GM23248 (cell line): ENCODE measurements at regions not wholly inside any gene's neighbourhood (a gene's known extent, or its start where the extent isn't known, plus 50 kb on each side); places are given as distances from the start of the nearest gene placed in this dataset.

Experiments
- EZH2 ChIP-seq: fragments of 200-600 bp; sonication (generic); IDR thresholded peaks from 2 replicates; pipeline ENCODE4 v1.6.1; 2018; ENCODE audit warnings: antibody characterized with exemption, mild to moderate bottlenecking; ENCODE audit not compliant: insufficient read depth, poor library complexity, severe bottlenecking
- EZH2phosphoT487 ChIP-seq: fragments of 200-600 bp; sonication (generic); IDR thresholded peaks from 2 replicates; pipeline ENCODE4 v1.6.1; 2018; ENCODE audit warnings: antibody characterized with exemption, moderate library complexity, mild to moderate bottlenecking, low read depth; ENCODE audit not compliant: insufficient read depth

DNA sequence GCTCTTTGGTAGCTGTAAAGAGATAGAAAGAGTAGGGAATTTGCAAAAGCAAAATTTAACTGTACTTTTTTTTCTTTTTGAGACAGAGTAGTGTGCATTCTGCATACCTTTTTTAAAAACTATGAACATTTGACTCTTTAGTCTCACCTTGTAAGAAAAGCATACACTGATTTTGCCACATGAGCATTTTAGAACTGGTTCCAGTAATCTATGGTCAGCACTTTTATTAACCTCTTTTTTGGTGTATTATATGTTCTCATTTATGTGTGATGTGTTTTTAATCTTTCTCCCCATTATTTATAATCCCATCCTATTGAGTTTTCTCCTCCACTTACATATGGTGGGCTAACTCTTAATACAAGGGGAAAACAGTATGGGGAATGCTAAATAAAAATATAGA lies 1111.4 kb downstream of the FLRT2 start:
- TF ChIP-seq EZH2 (no peak), EZH2phosphoT487 (no peak)
